Thyroid gland (tissue), 4 donors: ENCODE measurements at regions not wholly inside any gene's neighbourhood (a gene's known extent, or its start where the extent isn't known, plus 50 kb on each side); places are given as distances from the start of the nearest gene placed in this dataset.

ENCODE experiments used
- DNase-seq, 2 donors: peaks; one replicate each; pipeline ENCODE4 v3.0.0-alpha.2; 2019
- H3K27ac ChIP-seq, 3 donors: fragments of 200-600 bp; sonication (generic); 1 replicate in 2 of 3; 2 replicates in 1 of 3; pipeline ENCODE4 v1.5.1; 2016 to 2019; ENCODE audit warnings: mild to moderate bottlenecking in 1 of 3, moderate library complexity in 1 of 3
- H3K27me3 ChIP-seq: fragments of 200-600 bp; sonication (generic); one replicate; pipeline ENCODE4 v1.5.1; 2019
- H3K36me3 ChIP-seq, 2 donors: fragments of 200-600 bp; sonication (generic); one replicate each; pipeline ENCODE4 v1.5.1; 2016 to 2019
- H3K4me1 ChIP-seq, 2 donors: fragments of 200-600 bp; sonication (generic); one replicate each; pipeline ENCODE4 v1.5.1; 2017 to 2019
- H3K4me3 ChIP-seq, 3 donors: fragments of 200-600 bp; sonication (generic); replicated peaks in 1 of 3; 1 replicate in 2 of 3; 2 replicates in 1 of 3; pipeline ENCODE4 v1.5.1; 2016; ENCODE audit warnings: mild to moderate bottlenecking in 1 of 3
- H3K9me3 ChIP-seq: fragments of 200-600 bp; sonication (generic); one replicate; pipeline ENCODE4 v1.5.1; 2017
- POLR2A ChIP-seq, 2 donors: fragments of 450-650 bp; IDR thresholded peaks; one replicate each; pipeline ENCODE4 v1.6.1; 2017; ENCODE audit warnings: antibody characterized with exemption in 2 of 2, mild to moderate bottlenecking in 2 of 2, moderate library complexity in 1 of 2
- WGBS, 2 donors: methylation state at CpG; one replicate each; pipeline ENCODE4 v1.1.5; 2017; 5-methylcytosine and 5-hydroxymethylcytosine counted together
- intact Hi-C: fragments of 100-400 bp; cut with DNase I; formaldehyde crosslinking; loops from one replicate; pipeline ENCODE4 v1.15.1; 2023
- TF ChIP-seq, protein P1 (sequence below), 6 experiments: fragments of 200-600 bp in 3 of 6; fragments of 450-650 bp in 3 of 6; sonication (generic) in 3 of 6; IDR thresholded peaks; one replicate each; pipeline ENCODE4 v1.5.1; 2016 to 2019; ENCODE audit warnings: antibody characterized with exemption in 6 of 6, mild to moderate bottlenecking in 2 of 6, inconsistent platforms in 1 of 6, moderate library complexity in 1 of 6

GRCh38 chr18:1487457-1487856, 582.8 kb downstream of the ADCYAP1 start:
- intact Hi-C loops = no loop called here
- TF ChIP-seq POLR2A (IDR thresholded peaks at IDR 0.05) = no peak
- WGBS, 2 donors = 75 to 86% methylated on average over 2 of the region's 2 CpGs
- no peak overlapping the region for H3K4me3 ChIP-seq
- no peaks in the 10 kb centered on the region for H3K9me3 ChIP-seq
- H3K27ac ChIP-seq = no peak overlapping the region
- no peaks in the 10 kb centered on the region for H3K36me3 ChIP-seq
- H3K27me3 ChIP-seq = no peaks in the 10 kb centered on the region
- H3K4me1 ChIP-seq = no peaks in the 10 kb centered on the region
- no peak for DNase-seq

GRCh38 chr18:1488394-1488793, 583.7 kb downstream of the ADCYAP1 start:
- no peaks in the 10 kb centered on the region for H3K9me3 ChIP-seq
- no peaks in the 10 kb centered on the region for H3K36me3 ChIP-seq
- no peaks in the 10 kb centered on the region for H3K27me3 ChIP-seq
- intact Hi-C loops = no loop called here
- no peak for DNase-seq
- 76 to 87% methylated on average over 4 of the region's 4 CpGs for WGBS, 2 donors
- no peak for TF ChIP-seq POLR2A (IDR thresholded peaks at IDR 0.05)
- TF ChIP-seq, protein P1, sequence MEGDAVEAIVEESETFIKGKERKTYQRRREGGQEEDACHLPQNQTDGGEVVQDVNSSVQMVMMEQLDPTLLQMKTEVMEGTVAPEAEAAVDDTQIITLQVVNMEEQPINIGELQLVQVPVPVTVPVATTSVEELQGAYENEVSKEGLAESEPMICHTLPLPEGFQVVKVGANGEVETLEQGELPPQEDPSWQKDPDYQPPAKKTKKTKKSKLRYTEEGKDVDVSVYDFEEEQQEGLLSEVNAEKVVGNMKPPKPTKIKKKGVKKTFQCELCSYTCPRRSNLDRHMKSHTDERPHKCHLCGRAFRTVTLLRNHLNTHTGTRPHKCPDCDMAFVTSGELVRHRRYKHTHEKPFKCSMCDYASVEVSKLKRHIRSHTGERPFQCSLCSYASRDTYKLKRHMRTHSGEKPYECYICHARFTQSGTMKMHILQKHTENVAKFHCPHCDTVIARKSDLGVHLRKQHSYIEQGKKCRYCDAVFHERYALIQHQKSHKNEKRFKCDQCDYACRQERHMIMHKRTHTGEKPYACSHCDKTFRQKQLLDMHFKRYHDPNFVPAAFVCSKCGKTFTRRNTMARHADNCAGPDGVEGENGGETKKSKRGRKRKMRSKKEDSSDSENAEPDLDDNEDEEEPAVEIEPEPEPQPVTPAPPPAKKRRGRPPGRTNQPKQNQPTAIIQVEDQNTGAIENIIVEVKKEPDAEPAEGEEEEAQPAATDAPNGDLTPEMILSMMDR (IDR thresholded peaks at IDR 0.05) = no peak
- no peak overlapping the region for H3K4me3 ChIP-seq
- H3K27ac ChIP-seq = no peak overlapping the region
- no peaks in the 10 kb centered on the region for H3K4me1 ChIP-seq

- no peak for DNase-seq
- intact Hi-C loops = no loop called here
- Histone ChIP-seq H3K27ac (no peak overlapping the region), H3K36me3 (no peaks in the 10 kb centered on the region), H3K27me3 (no peaks in the 10 kb centered on the region), H3K9me3 (no peaks in the 10 kb centered on the region), H3K4me3 (no peak overlapping the region), H3K4me1 (no peaks in the 10 kb centered on the region)
- 74 to 89% methylated on average over 1 of the region's 1 CpG for WGBS, 2 donors
- TF ChIP-seq, protein P1 (IDR thresholded peaks at IDR 0.05) = no peak
- TF ChIP-seq POLR2A (IDR thresholded peaks at IDR 0.05) = no peak
Observed at GRCh38 chr18:1488957-1489356, 584.3 kb downstream of the ADCYAP1 start.

DNA sequence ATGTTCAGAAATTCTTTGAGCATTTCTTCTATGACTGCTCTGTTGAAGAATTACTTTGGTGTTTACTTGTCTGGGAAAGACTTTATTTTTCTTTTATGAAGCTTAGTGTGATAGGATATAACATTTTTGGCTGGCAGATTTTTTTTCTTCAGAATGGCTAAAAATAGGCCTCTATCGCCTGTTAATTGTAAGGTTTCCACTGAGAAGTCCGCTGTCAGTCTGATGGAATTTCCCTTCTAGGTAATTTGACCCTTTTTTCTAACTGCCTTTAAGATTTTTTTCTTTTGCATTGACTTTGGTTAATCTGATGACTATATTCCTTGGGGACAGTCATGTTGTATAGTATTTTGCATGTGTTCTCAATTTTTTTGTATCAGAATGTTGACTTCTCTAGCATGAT, 590.7 kb downstream of the ADCYAP1 start:
- TF ChIP-seq, protein P1 (IDR thresholded peaks at IDR 0.05) = no peak
- TF ChIP-seq POLR2A (IDR thresholded peaks at IDR 0.05) = no peak
- no peaks in the 10 kb centered on the region for H3K4me1 ChIP-seq
- H3K27me3 ChIP-seq = no peaks in the 10 kb centered on the region
- intact Hi-C loops = no loop called here
- no peak overlapping the region for H3K4me3 ChIP-seq
- H3K9me3 ChIP-seq = no peaks in the 10 kb centered on the region
- H3K27ac ChIP-seq = no peak overlapping the region
- WGBS, 2 donors = 93% methylated on average over 2 of the region's 2 CpGs
- DNase-seq = no peak
- no peaks in the 10 kb centered on the region for H3K36me3 ChIP-seq

- Histone ChIP-seq H3K9me3 (no peaks in the 10 kb centered on the region), H3K27ac (no peak overlapping the region), H3K4me3 (no peak overlapping the region), H3K36me3 (no peaks in the 10 kb centered on the region), H3K4me1 (no peaks in the 10 kb centered on the region), H3K27me3 (no peaks in the 10 kb centered on the region)
- intact Hi-C loops = no loop called here
- DNase-seq = no peak
- WGBS, 2 donors = 72 to 83% methylated on average over 4 of the region's 4 CpGs
- TF ChIP-seq POLR2A (IDR thresholded peaks at IDR 0.05) = no peak
- TF ChIP-seq, protein P1 (IDR thresholded peaks at IDR 0.05) = no peak
Observed at GRCh38 chr18:1496096-1496495, 591.4 kb downstream of the ADCYAP1 start.

GRCh38 chr18:1498216-1498615, 593.5 kb downstream of the ADCYAP1 start:
- H3K27ac ChIP-seq = no peak overlapping the region
- 59 to 60% methylated on average over 1 of the region's 1 CpG for WGBS, 2 donors
- H3K9me3 ChIP-seq = no peaks in the 10 kb centered on the region
- intact Hi-C loops = no loop called here
- no peaks in the 10 kb centered on the region for H3K4me1 ChIP-seq
- H3K27me3 ChIP-seq = no peaks in the 10 kb centered on the region
- H3K36me3 ChIP-seq = no peaks in the 10 kb centered on the region
- DNase-seq = no peak
- no peak overlapping the region for H3K4me3 ChIP-seq
- TF ChIP-seq, protein P1 (IDR thresholded peaks at IDR 0.05) = no peak
- no peak for TF ChIP-seq POLR2A (IDR thresholded peaks at IDR 0.05)
